H9 (cell line): ENCODE measurements at regions not wholly inside any gene's neighbourhood (a gene's known extent, or its start where the extent isn't known, plus 50 kb on each side); places are given as distances from the start of the nearest gene placed in this dataset.

ENCODE experiments used
- DNase-seq: peaks from one replicate; pipeline ENCODE4 v3.0.0-alpha.2; 2017
- H2AFZ ChIP-seq: one replicate; pipeline ENCODE4 v1.6.1; 2013; ENCODE audit warnings: mild to moderate bottlenecking, low read length, control low read depth, moderate library complexity
- H2AK5ac ChIP-seq: 2 replicates; pipeline ENCODE4 v1.6.1; 2013; ENCODE audit warnings: low read length, control low read depth, mixed read lengths; ENCODE audit not compliant: insufficient read length
- H2BK120ac ChIP-seq: one replicate; pipeline ENCODE4 v1.6.1; 2013; ENCODE audit warnings: low read depth, mild to moderate bottlenecking, low read length, control low read depth, inconsistent platforms; ENCODE audit not compliant: poor library complexity, severe bottlenecking
- H2BK12ac ChIP-seq: 2 replicates; pipeline ENCODE4 v1.6.1; 2013; ENCODE audit warnings: low read length, control low read depth, mixed read lengths, low read depth; ENCODE audit not compliant: insufficient read length
- H2BK15ac ChIP-seq: 2 replicates; pipeline ENCODE4 v1.6.1; 2013; ENCODE audit warnings: low read depth, low read length, control low read depth
- H2BK20ac ChIP-seq: one replicate; pipeline ENCODE4 v1.6.1; 2013; ENCODE audit warnings: low read depth, mild to moderate bottlenecking, low read length, control low read depth, inconsistent platforms; ENCODE audit not compliant: poor library complexity, severe bottlenecking
- H2BK5ac ChIP-seq: 2 replicates; pipeline ENCODE4 v1.6.1; 2013; ENCODE audit warnings: low read length, control low read depth, mixed read lengths; ENCODE audit not compliant: insufficient read length
- H3K14ac ChIP-seq: 2 replicates; pipeline ENCODE4 v1.6.1; 2013; ENCODE audit warnings: low read length, control low read depth; ENCODE audit not compliant: insufficient read depth
- H3K18ac ChIP-seq: 2 replicates; pipeline ENCODE4 v1.6.1; 2013; ENCODE audit warnings: low read depth, mild to moderate bottlenecking, mixed read lengths, low read length, control low read depth; ENCODE audit not compliant: insufficient read length
- H3K23ac ChIP-seq: 2 replicates; pipeline ENCODE4 v1.6.1; 2013; ENCODE audit warnings: low read length, control low read depth, mixed read lengths, low read depth; ENCODE audit not compliant: insufficient read length
- H3K23me2 ChIP-seq: 2 replicates; pipeline ENCODE4 v1.6.1; 2013; ENCODE audit warnings: low read depth, mild to moderate bottlenecking, mixed read lengths, low read length, control low read depth; ENCODE audit not compliant: insufficient read length, poor library complexity, severe bottlenecking
- H3K27ac ChIP-seq: 2 replicates; pipeline ENCODE4 v1.5.1; 2013; ENCODE audit warnings: low read length, control low read depth, mixed read lengths, low read depth; ENCODE audit not compliant: insufficient read length
- H3K27me3 ChIP-seq: 2 replicates; pipeline ENCODE4 v1.6.1; 2013; ENCODE audit warnings: low read length, control low read depth, inconsistent platforms; ENCODE audit not compliant: insufficient read depth
- H3K4ac ChIP-seq: 2 replicates; pipeline ENCODE4 v1.6.1; 2013; ENCODE audit warnings: low read depth, mild to moderate bottlenecking, control low read depth, inconsistent platforms, low read length, moderate library complexity
- H3K4me1 ChIP-seq: 2 replicates; pipeline ENCODE4 v1.6.1; 2013; ENCODE audit warnings: low read length, control low read depth, inconsistent platforms; ENCODE audit not compliant: insufficient read depth
- H3K4me2 ChIP-seq: 2 replicates; pipeline ENCODE4 v1.6.1; 2013; ENCODE audit warnings: low read length, control low read depth, mixed read lengths; ENCODE audit not compliant: insufficient read length, insufficient read depth
- H3K56ac ChIP-seq: 2 replicates; pipeline ENCODE4 v1.6.1; 2013; ENCODE audit warnings: low read depth, mild to moderate bottlenecking, mixed read lengths, low read length, control low read depth; ENCODE audit not compliant: insufficient read length
- H3K79me1 ChIP-seq: 2 replicates; pipeline ENCODE4 v1.6.1; 2013; ENCODE audit warnings: low read depth, mild to moderate bottlenecking, moderate library complexity, low read length, control low read depth, inconsistent platforms; ENCODE audit not compliant: insufficient read depth, poor library complexity, severe bottlenecking
- H3K79me2 ChIP-seq: 2 replicates; pipeline ENCODE4 v1.6.1; 2013; ENCODE audit warnings: low read length, control low read depth, inconsistent platforms; ENCODE audit not compliant: insufficient read depth
- H3K9ac ChIP-seq: 2 replicates; pipeline ENCODE4 v1.6.1; 2013; ENCODE audit warnings: low read length, control low read depth, mixed read lengths; ENCODE audit not compliant: insufficient read length; ENCODE audit errors: extremely low read depth
- H3K9me3 ChIP-seq: one replicate; pipeline ENCODE4 v1.6.1; 2013; ENCODE audit warnings: low read depth, low read length, inconsistent platforms; ENCODE audit not compliant: control insufficient read depth
- H3T11ph ChIP-seq: one replicate; pipeline ENCODE4 v1.6.1; 2013; ENCODE audit warnings: mild to moderate bottlenecking, low read length, control low read depth, inconsistent platforms
- H4K20me1 ChIP-seq: one replicate; pipeline ENCODE4 v1.6.1; 2013; ENCODE audit not compliant: control insufficient read depth, insufficient read length, insufficient read depth
- H4K5ac ChIP-seq: 2 replicates; pipeline ENCODE4 v1.6.1; 2013; ENCODE audit warnings: low read depth, mild to moderate bottlenecking, mixed read lengths, low read length, control low read depth; ENCODE audit not compliant: insufficient read length
- H4K8ac ChIP-seq: replicated peaks from 2 replicates; pipeline ENCODE4 v1.6.1; 2013; ENCODE audit warnings: low read length, control low read depth, mixed read lengths, low read depth; ENCODE audit not compliant: insufficient read length
- H4K91ac ChIP-seq: 2 replicates; pipeline ENCODE4 v1.6.1; 2013; ENCODE audit warnings: low read depth, mild to moderate bottlenecking, moderate library complexity, mixed read lengths, low read length, control low read depth; ENCODE audit not compliant: insufficient read length
- H3K27ac Mint-ChIP-seq, 3 experiments: 2 replicates in 2 of 3; 3 replicates in 1 of 3; pipeline ENCODE4 v1.8.0; 2020 to 2021; ENCODE audit warnings: mixed read lengths in 3 of 3, mild to moderate bottlenecking in 1 of 3, moderate library complexity in 1 of 3
- H3K27me3 Mint-ChIP-seq: 2 replicates; pipeline ENCODE4 v1.8.0; 2021; ENCODE audit warnings: low read depth, mild to moderate bottlenecking, moderate library complexity, mixed read lengths
- H3K36me3 Mint-ChIP-seq, 3 experiments: 2 replicates in 2 of 3; 3 replicates in 1 of 3; pipeline ENCODE4 v1.8.0; 2020 to 2021; ENCODE audit warnings: low read depth in 3 of 3, mixed read lengths in 3 of 3; ENCODE audit not compliant: insufficient read depth in 1 of 3
- H3K4me1 Mint-ChIP-seq, 2 experiments: 2 replicates each; pipeline ENCODE4 v1.8.0; 2020; ENCODE audit warnings: mixed read lengths in 2 of 2
- H3K4me3 Mint-ChIP-seq, 2 experiments: 2 replicates in 1 of 2; 3 replicates in 1 of 2; pipeline ENCODE4 v1.8.0; 2020 to 2021; ENCODE audit warnings: mild to moderate bottlenecking in 2 of 2, mixed read lengths in 2 of 2, moderate library complexity in 1 of 2
- H3K9me3 Mint-ChIP-seq, 2 experiments: 2 replicates in 1 of 2; 3 replicates in 1 of 2; pipeline ENCODE4 v1.8.0; 2020; ENCODE audit warnings: mild to moderate bottlenecking in 2 of 2, mixed read lengths in 2 of 2, moderate library complexity in 1 of 2
- CTCF ChIP-seq: fragments of 200-600 bp; sonication (generic); conservative IDR thresholded peaks from 3 replicates; pipeline ENCODE4 v1.8.0; 2021; ENCODE audit warnings: antibody characterized with exemption, mild to moderate bottlenecking

GRCh38 chr1:58948671-58949070, 164.8 kb upstream of the JUN start:
- no peaks in the 10 kb centered on the region for H3K79me2 ChIP-seq
- no peaks in the 10 kb centered on the region; a peak in 1 of 5 replicates for H3K9me3 Mint-ChIP-seq

More at GRCh38 chr1:58948671-58949070, 164.8 kb upstream of the JUN start:
- DNase-seq = no peak
- no peak overlapping the region for H3K23ac ChIP-seq
- H3K4me1 ChIP-seq = no peaks in the 10 kb centered on the region
- H3K27ac ChIP-seq = no peak overlapping the region
- H3K79me1 ChIP-seq = no peaks in the 10 kb centered on the region
- H2BK12ac ChIP-seq = no peak overlapping the region
- no peak overlapping the region for H3K18ac ChIP-seq
- H2AFZ ChIP-seq = no peak overlapping the region
- Mint-ChIP-seq H3K4me3 (no peak overlapping the region), H3K27ac (no peak overlapping the region), H3K4me1 (no peaks in the 10 kb centered on the region), H3K36me3 (peaks cover 0 to 5% (median 0%) of the 10 kb centered on the region in 3 experiments; a peak in 3 of 7 replicates), H3K27me3 (no peaks in the 10 kb centered on the region; the same call in 1 of the 2 replicates)
- no peak overlapping the region for H3T11ph ChIP-seq
- no peak overlapping the region for H2BK15ac ChIP-seq
- H3K27me3 ChIP-seq = no peaks in the 10 kb centered on the region
- no peak overlapping the region for H3K14ac ChIP-seq
- H3K4me2 ChIP-seq = no peak overlapping the region
- no peak overlapping the region for H2BK120ac ChIP-seq
- no peak overlapping the region for H3K4ac ChIP-seq
- no peak overlapping the region for H2BK20ac ChIP-seq
- H3K56ac ChIP-seq = no peak overlapping the region
- H3K9ac ChIP-seq = no peak overlapping the region
- no peaks in the 10 kb centered on the region for H3K9me3 ChIP-seq
- no peaks in the 10 kb centered on the region for H3K23me2 ChIP-seq
- H2AK5ac ChIP-seq = no peak overlapping the region
- H4K91ac ChIP-seq = no peak overlapping the region
- H2BK5ac ChIP-seq = no peak overlapping the region
- no peaks in the 10 kb centered on the region for H4K20me1 ChIP-seq
- H4K5ac ChIP-seq = no peak overlapping the region
- no peak for TF ChIP-seq CTCF
- no peak overlapping the region for H4K8ac ChIP-seq
